Ishikawa (cell line): ENCODE measurements at regions not wholly inside any gene's neighbourhood (a gene's known extent, or its start where the extent isn't known, plus 50 kb on each side); places are given as distances from the start of the nearest gene placed in this dataset.

ENCODE experiments used
- CEBPB ChIP-seq: IDR thresholded peaks from 2 replicates; pipeline ENCODE4 v1.6.1; 2012
- RAD21 ChIP-seq: IDR thresholded peaks from 2 replicates; pipeline ENCODE4 v1.6.1; 2012; ENCODE audit warnings: low read depth
- REST ChIP-seq: IDR thresholded peaks from 2 replicates; pipeline ENCODE4 v1.6.1; 2012; ENCODE audit warnings: low read depth, mild to moderate bottlenecking

- TF ChIP-seq REST (no peak), RAD21 (no peak), CEBPB (no peak)
Measured at GRCh38 chr14:49478784-49479183, 107.4 kb downstream of the RPS29 start.
